ENCODE measurements at regions not wholly inside any gene's neighbourhood (a gene's known extent, or its start where the extent isn't known, plus 50 kb on each side); places are given as distances from the start of the nearest gene placed in this dataset.

- TF ChIP-seq CTCF (IDR thresholded peaks at IDR 0.05) (no peak), POLR2A (IDR thresholded peaks at IDR 0.05) (no peak)
Measured at GRCh38 chr7:131858611-131859010, 302.2 kb upstream of the PODXL start.

Measured in body of pancreas (tissue), 4 donors.